ENCODE measurements at regions not wholly inside any gene's neighbourhood (a gene's known extent, or its start where the extent isn't known, plus 50 kb on each side); places are given as distances from the start of the nearest gene placed in this dataset.
"Not testable (repeated sequence)": the region's sequence is repeated elsewhere in the genome, so short reads cannot be mapped to it uniquely, and the experiment has no call there.

GRCh38 chr10:43928425-43928968 is 279.8 kb upstream of the ZNF32 start:
- no peak overlapping the region for H3K4me3 Mint-ChIP-seq
- POLR2A ChIA-PET: no interaction called here
- peaks cover 3% of the 10 kb centered on the region for H3K27me3 Mint-ChIP-seq
- ATAC-seq (no peak), DNase-seq (no peak)
- no peak overlapping the region for H3K27ac Mint-ChIP-seq
- H3K4me1 Mint-ChIP-seq: no peaks in the 10 kb centered on the region
- CTCF ChIA-PET: interaction anchor here (0.6 kb wide), 1 partner anchor 55 kb away, joined by 3 read pairs; no protein-coding TSS in a partner anchor
- intact Hi-C loops (cut with DNase I, micrococcal nuclease): no loop called here
- H3K36me3 Mint-ChIP-seq (ENCODE audit: low read depth): no peaks in the 10 kb centered on the region
- H3K9me3 Mint-ChIP-seq (ENCODE audit: low read depth): no peaks in the 10 kb centered on the region

- DNase-seq: no peak
- Mint-ChIP-seq H3K4me3 (no peak overlapping the region), H3K36me3 (ENCODE audit: low read depth) (no peaks in the 10 kb centered on the region), H3K4me1 (no peaks in the 10 kb centered on the region), H3K27ac (no peak overlapping the region), H3K9me3 (ENCODE audit: low read depth) (no peaks in the 10 kb centered on the region), H3K27me3 (peaks cover 3% of the 10 kb centered on the region)
- ChIA-PET POLR2A (no interaction called here), CTCF (no interaction called here)
- intact Hi-C loops (cut with DNase I, micrococcal nuclease): no loop called here
- ATAC-seq: no peak
These were observed 278.3 kb upstream of the ZNF32 start for GRCh38 chr10:43926875-43927406.

- intact Hi-C loops (cut with DNase I, micrococcal nuclease): no loop called here
- H3K9me3 Mint-ChIP-seq (ENCODE audit: low read depth): no peaks in the 10 kb centered on the region
- no peak overlapping the region for H3K27ac Mint-ChIP-seq
- H3K4me1 Mint-ChIP-seq: no peaks in the 10 kb centered on the region
- no peak for DNase-seq
- no peak overlapping the region for H3K4me3 Mint-ChIP-seq
- no peak for ATAC-seq
- no peaks in the 10 kb centered on the region for H3K36me3 Mint-ChIP-seq (ENCODE audit: low read depth)
- H3K27me3 Mint-ChIP-seq: peaks cover 3% of the 10 kb centered on the region
- CTCF ChIA-PET: no interaction called here
- POLR2A ChIA-PET: no interaction called here
These were observed 277.7 kb upstream of the ZNF32 start for GRCh38 chr10:43926371-43926770.

GRCh38 chr10:43925793-43926192 is 277.1 kb upstream of the ZNF32 start:
- H3K27ac Mint-ChIP-seq: no peak overlapping the region
- DNase-seq (no peak), ATAC-seq (no peak)
- no peaks in the 10 kb centered on the region for H3K4me1 Mint-ChIP-seq
- CTCF ChIA-PET: no interaction called here
- H3K27me3 Mint-ChIP-seq: peaks cover 3% of the 10 kb centered on the region
- H3K36me3 Mint-ChIP-seq (ENCODE audit: low read depth): no peaks in the 10 kb centered on the region
- POLR2A ChIA-PET: no interaction called here
- no peaks in the 10 kb centered on the region for H3K9me3 Mint-ChIP-seq (ENCODE audit: low read depth)
- H3K4me3 Mint-ChIP-seq: no peak overlapping the region
- intact Hi-C loops (cut with DNase I, micrococcal nuclease): no loop called here

- Mint-ChIP-seq H3K9me3 (ENCODE audit: low read depth) (no peaks in the 10 kb centered on the region), H3K27ac (no peak overlapping the region), H3K4me3 (no peak overlapping the region), H3K27me3 (no peaks in the 10 kb centered on the region), H3K4me1 (no peaks in the 10 kb centered on the region), H3K36me3 (ENCODE audit: low read depth) (no peaks in the 10 kb centered on the region)
- intact Hi-C loops (cut with DNase I, micrococcal nuclease): no loop called here
- ATAC-seq (no peak), DNase-seq (no peak)
- ChIA-PET CTCF (interaction anchor here (0.9 kb wide), 1 partner anchor 51 kb away, joined by 3 read pairs; no protein-coding TSS in a partner anchor), POLR2A (no interaction called here)
These were observed 274.6 kb upstream of the ZNF32 start for GRCh38 chr10:43923328-43923727.

GRCh38 chr10:43922335-43923280 is 273.9 kb upstream of the ZNF32 start:
- Mint-ChIP-seq H3K27me3 (no peaks in the 10 kb centered on the region), H3K4me3 (no peak overlapping the region), H3K9me3 (ENCODE audit: low read depth) (no peaks in the 10 kb centered on the region), H3K27ac (no peak overlapping the region), H3K4me1 (no peaks in the 10 kb centered on the region), H3K36me3 (ENCODE audit: low read depth) (no peaks in the 10 kb centered on the region)
- CTCF ChIA-PET: interaction anchor here (0.9 kb wide), 1 partner anchor 50 kb away, joined by 3 read pairs; no protein-coding TSS in a partner anchor
- POLR2A ChIA-PET: no interaction called here
- ATAC-seq (no peak), DNase-seq (no peak)
- intact Hi-C loops (cut with DNase I, micrococcal nuclease): no loop called here

GRCh38 chr10:43921881-43922280 is 273.2 kb upstream of the ZNF32 start:
- CTCF ChIA-PET: no interaction called here
- H3K9me3 Mint-ChIP-seq (ENCODE audit: low read depth): no peaks in the 10 kb centered on the region
- no peaks in the 10 kb centered on the region for H3K4me1 Mint-ChIP-seq
- no peak overlapping the region for H3K27ac Mint-ChIP-seq
- POLR2A ChIA-PET: no interaction called here
- intact Hi-C loops (cut with DNase I, micrococcal nuclease): no loop called here
- H3K27me3 Mint-ChIP-seq: no peaks in the 10 kb centered on the region
- H3K36me3 Mint-ChIP-seq (ENCODE audit: low read depth): no peaks in the 10 kb centered on the region
- H3K4me3 Mint-ChIP-seq: no peak overlapping the region
- no peak for ATAC-seq
- DNase-seq: no peak

GRCh38 chr10:43921478-43921877 is 272.8 kb upstream of the ZNF32 start:
- DNase-seq (no peak), ATAC-seq (no peak)
- H3K9me3 Mint-ChIP-seq (ENCODE audit: low read depth): no peaks in the 10 kb centered on the region
- ChIA-PET POLR2A (no interaction called here), CTCF (no interaction called here)
- H3K4me3 Mint-ChIP-seq: no peak overlapping the region
- no peaks in the 10 kb centered on the region for H3K27me3 Mint-ChIP-seq
- intact Hi-C loops (cut with DNase I, micrococcal nuclease): no loop called here
- H3K36me3 Mint-ChIP-seq (ENCODE audit: low read depth): no peaks in the 10 kb centered on the region
- no peak overlapping the region for H3K27ac Mint-ChIP-seq
- H3K4me1 Mint-ChIP-seq: no peaks in the 10 kb centered on the region

- H3K4me3 Mint-ChIP-seq; H3K27ac Mint-ChIP-seq; ATAC-seq; H3K27me3 Mint-ChIP-seq; intact Hi-C loops (cut with DNase I, micrococcal nuclease); H3K36me3 Mint-ChIP-seq (ENCODE audit: low read depth); CTCF ChIA-PET; H3K4me1 Mint-ChIP-seq; H3K9me3 Mint-ChIP-seq (ENCODE audit: low read depth); DNase-seq: not testable (repeated sequence)
- POLR2A ChIA-PET: interaction anchor here (0.7 kb wide), 1 partner anchor 77 kb away, joined by 4 read pairs; no protein-coding TSS in a partner anchor
These were observed 271.6 kb upstream of the ZNF32 start for GRCh38 chr10:43920236-43920758.

GRCh38 chr10:43913676-43914235 is 265.1 kb upstream of the ZNF32 start:
- H3K9me3 Mint-ChIP-seq (ENCODE audit: low read depth): peaks cover 2% of the 10 kb centered on the region
- ChIA-PET POLR2A (no interaction called here), CTCF (interaction anchor here (1.3 kb wide), 1 partner anchor 9 kb away, joined by 3 read pairs; no protein-coding TSS in a partner anchor)
- H3K4me1 Mint-ChIP-seq: no peaks in the 10 kb centered on the region
- no peak for DNase-seq
- no peak for ATAC-seq
- no peak overlapping the region for H3K27ac Mint-ChIP-seq
- intact Hi-C loops (cut with DNase I, micrococcal nuclease): no loop called here
- H3K27me3 Mint-ChIP-seq: no peaks in the 10 kb centered on the region
- H3K4me3 Mint-ChIP-seq: no peak overlapping the region
- H3K36me3 Mint-ChIP-seq (ENCODE audit: low read depth): no peaks in the 10 kb centered on the region

GRCh38 chr10:43912469-43912868 is 263.8 kb upstream of the ZNF32 start:
- Mint-ChIP-seq H3K27ac (no peak overlapping the region), H3K27me3 (no peaks in the 10 kb centered on the region), H3K4me3 (no peak overlapping the region), H3K36me3 (ENCODE audit: low read depth) (no peaks in the 10 kb centered on the region), H3K4me1 (no peaks in the 10 kb centered on the region), H3K9me3 (ENCODE audit: low read depth) (peaks cover 2% of the 10 kb centered on the region)
- ChIA-PET POLR2A (no interaction called here), CTCF (no interaction called here)
- ATAC-seq (no peak), DNase-seq (no peak)
- intact Hi-C loops (cut with DNase I, micrococcal nuclease): no loop called here

GRCh38 chr10:43906490-43906889 is 257.8 kb upstream of the ZNF32 start:
- no peaks in the 10 kb centered on the region for H3K36me3 Mint-ChIP-seq (ENCODE audit: low read depth)
- H3K27ac Mint-ChIP-seq: no peak overlapping the region
- ChIA-PET CTCF (no interaction called here), POLR2A (no interaction called here)
- no peak overlapping the region for H3K4me3 Mint-ChIP-seq
- H3K4me1 Mint-ChIP-seq: no peaks in the 10 kb centered on the region
- ATAC-seq (no peak), DNase-seq (no peak)
- peaks cover 2% of the 10 kb centered on the region for H3K27me3 Mint-ChIP-seq
- H3K9me3 Mint-ChIP-seq (ENCODE audit: low read depth): no peaks in the 10 kb centered on the region
- intact Hi-C loops (cut with DNase I, micrococcal nuclease): no loop called here

Data from activated CD4-positive, alpha-beta T cell treated with anti-CD3 and anti-CD28 coated beads for 36 hours (primary cell).